HG02840 (cell line): ENCODE measurements at regions not wholly inside any gene's neighbourhood (a gene's known extent, or its start where the extent isn't known, plus 50 kb on each side); places are given as distances from the start of the nearest gene placed in this dataset.

Source experiments
- ATAC-seq: cut with Tn5 transposase; IDR thresholded peaks from one replicate; pipeline ENCODE4 v1.9.1; 2021; ENCODE audit warnings: mild to moderate bottlenecking, moderate library complexity, moderate number of reproducible peaks; ENCODE audit not compliant: unreplicated experiment, low FRiP score

GRCh38 chr13:58032676-58033460 lies 401.3 kb downstream of the PCDH17 start:
- ATAC-seq, result no peak

DNA sequence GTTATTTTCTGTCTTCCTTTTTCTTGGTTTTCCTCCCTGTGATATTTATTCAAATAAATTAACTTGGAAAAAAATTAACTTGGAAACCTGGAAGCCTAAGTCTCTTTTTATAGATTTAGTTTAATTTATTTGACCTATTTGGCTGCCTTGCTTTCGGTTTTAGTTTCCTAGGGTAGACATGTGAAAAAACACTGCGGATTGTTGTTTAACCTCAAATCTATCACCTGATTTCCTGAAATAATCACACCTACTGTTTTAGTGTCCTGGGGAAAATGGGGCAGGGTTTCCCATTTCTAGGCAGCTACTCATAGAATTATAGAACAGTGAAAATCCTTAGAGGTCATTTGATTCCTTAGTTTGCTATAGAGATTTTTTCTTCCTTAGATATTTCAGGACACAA lies 412.4 kb downstream of the PCDH17 start:
- no peak for ATAC-seq

DNA sequence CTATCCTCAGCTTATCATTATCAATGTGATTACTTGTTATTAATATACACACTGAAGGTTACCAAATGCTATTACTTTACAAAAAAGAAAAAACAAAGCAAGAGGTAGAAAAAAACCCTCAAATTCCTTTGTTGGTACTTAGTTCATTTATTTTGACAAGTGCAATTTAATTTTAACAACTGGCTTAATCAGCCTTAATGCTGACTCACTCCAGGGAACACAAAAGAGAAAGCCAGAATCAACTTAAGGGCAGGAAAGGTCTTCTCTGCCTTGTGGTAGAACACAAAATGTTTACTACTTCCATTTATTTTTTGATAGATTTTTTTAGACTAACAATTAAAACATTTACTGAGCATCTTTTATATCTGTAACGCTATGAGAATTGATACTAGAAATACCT lies 417.1 kb downstream of the PCDH17 start:
- ATAC-seq, result no peak

DNA sequence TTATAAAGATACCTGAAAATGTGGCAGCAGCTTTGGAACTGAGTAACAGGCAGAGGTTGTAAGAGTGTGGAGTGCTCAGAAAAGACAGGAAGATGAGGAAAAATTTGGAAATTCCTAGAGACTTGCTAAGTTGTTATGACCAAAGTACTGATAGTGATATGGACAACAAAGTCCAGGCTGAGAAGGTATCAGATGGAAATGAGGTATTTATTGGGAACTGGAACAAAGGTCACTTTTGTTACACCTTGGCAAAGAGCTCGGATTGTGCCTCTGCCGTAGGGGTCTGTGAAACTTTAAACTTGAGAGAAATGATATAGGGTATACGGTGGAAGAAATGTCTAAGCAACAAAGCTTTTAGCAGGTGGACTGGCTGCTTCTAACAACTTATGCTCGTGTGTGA lies 419.9 kb downstream of the PCDH17 start:
- ATAC-seq, result no peak

DNA sequence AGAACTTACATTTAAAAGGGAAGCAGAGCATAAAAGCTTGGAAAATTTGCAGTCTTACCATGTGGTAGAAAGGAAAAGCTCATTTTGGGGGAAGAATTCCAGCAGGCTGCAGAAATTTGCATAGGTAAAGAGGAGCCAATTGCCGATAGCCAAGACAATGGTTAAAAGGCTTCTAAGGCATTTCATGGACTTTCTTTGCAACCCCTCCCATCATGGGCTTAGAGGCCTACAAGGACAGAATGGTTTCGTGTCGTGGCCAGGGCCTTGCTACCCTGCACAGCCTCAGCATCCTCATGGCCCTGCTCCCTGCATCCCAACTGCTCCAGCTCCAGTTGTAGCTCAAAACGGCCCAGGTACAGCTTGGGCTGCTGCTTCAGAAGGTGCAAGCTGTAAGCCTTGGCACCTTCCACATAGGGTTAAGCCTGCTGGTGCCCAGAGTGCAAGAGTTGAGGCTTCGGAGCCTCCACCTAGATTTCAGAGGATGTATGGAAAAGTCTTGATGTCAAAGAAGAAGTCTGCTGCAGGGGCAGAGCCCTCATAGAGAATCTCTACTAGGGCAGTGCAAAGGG lies 420.3 kb downstream of the PCDH17 start:
- no peak for ATAC-seq

GRCh38 chr13:58056426-58056825 lies 424.9 kb downstream of the PCDH17 start:
- ATAC-seq, result no peak

DNA sequence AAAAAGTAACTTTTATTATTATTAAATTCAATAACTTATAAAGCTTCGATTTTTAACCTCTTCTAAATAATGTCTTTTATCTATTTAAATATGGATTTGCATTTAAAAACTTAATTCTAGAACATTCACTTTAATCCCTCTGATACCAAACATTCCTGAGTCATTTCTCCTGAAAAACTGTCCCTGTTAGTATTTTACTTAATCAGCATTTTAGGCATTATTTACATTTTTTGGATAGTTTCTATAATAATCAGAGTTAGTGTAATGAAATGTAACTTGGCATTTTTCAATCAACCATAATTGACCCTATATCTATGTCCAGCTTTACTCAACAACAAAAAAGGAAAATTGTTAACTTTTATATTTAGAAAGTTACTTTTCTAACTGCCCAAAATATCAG lies 428.1 kb downstream of the PCDH17 start:
- ATAC-seq, result no peak

DNA sequence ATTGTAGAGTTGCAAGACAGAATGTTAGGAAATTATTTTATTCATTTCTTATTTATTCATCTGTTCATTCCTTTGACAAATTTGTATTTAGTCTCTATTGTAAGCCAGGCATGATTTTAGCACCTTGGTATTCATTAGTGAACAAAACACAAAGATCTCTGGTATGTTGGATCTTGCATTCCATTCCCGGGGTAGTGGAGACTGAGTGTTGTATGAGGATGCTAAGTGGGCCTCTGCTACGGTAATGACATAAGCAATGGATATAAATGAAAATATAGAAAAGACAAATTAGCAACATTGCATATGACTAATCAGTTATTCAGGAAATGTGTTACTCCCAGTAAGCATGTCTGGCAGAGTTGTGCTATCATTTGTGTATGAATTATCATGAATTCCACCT lies 449.3 kb downstream of the PCDH17 start:
- no peak for ATAC-seq

GRCh38 chr13:58081301-58081820 lies 449.8 kb downstream of the PCDH17 start:
- no peak for ATAC-seq

GRCh38 chr13:58083064-58083463 lies 451.5 kb downstream of the PCDH17 start:
- ATAC-seq, result no peak

DNA sequence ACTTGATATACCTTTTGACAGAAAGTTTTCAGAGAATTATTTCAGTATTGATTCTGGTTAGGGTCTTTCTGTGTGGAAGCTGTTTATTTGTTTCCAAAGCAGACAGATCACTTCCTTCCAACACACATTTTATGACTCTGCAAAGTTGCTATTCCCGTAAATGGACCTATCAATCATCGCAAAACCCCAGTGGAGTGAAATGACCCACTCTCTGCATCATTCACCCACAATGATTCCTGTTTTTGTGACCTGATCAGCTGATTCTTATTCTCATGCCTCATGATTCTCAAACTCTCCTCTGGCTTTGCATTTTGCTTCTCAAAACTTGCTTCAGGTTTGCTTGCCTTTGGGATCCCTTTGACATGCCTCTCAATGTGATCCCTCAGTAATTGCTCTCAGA lies 453.7 kb downstream of the PCDH17 start:
- no peak for ATAC-seq

GRCh38 chr13:58085819-58086218 lies 454.3 kb downstream of the PCDH17 start:
- no peak for ATAC-seq

DNA sequence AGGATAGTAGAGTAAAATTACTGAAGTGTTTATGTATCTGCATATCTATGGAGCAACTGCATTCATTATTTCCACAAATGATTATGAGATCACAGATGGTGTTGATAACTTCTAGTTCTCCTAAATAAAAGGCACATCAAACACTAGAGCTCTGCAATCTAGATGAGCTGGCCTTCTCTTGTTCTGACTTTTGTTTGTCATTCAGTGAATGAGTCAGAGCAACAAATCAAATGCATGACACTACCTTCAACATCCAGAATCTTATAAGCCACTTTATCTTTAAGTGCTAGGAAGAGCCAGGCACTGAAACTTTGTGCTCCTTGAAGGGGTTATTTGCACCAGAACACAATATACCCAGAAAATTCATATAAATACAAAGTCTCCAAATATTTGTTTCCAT lies 456.0 kb downstream of the PCDH17 start:
- no peak for ATAC-seq

- ATAC-seq, result no peak
Measured at GRCh38 chr13:58093394-58093793, 461.9 kb downstream of the PCDH17 start.

DNA sequence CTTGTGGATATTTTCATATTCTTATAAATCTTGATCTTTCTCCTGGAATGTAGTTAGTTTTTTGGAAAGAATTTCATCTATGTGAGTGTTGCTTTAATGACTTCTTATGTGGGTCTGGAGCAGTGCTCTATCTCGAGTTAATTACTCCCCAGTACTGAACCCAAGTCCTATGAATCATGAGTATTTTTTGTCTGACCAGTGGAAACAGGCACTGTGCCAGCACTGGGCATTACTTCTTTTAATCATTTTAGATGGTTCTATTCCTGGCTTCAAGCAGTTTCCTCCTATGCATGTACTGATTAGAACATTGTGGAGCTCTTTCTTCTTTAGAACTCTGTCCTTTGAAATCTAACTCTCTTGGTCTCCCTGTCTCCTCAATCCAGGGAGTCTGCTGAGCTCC lies 466.3 kb downstream of the PCDH17 start:
- ATAC-seq, result no peak

DNA sequence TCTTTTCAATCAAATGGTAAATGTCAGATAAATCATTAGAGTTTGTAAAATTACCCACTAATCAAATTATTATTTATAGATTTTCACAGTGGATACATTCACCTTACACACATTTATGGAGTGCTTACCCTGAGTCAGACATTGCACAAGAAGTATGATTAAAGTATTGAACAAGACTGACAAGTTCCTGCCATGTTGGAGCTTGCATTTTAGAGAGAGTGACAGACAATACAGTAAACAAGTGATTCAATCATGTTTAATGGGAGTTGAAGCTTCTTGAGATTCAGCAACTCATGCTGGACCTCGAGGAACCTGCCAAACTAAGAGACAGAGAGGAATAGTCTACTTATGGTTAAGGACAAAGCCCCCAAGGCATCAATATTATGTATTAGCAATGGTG lies 487.8 kb downstream of the PCDH17 start:
- no peak for ATAC-seq

DNA sequence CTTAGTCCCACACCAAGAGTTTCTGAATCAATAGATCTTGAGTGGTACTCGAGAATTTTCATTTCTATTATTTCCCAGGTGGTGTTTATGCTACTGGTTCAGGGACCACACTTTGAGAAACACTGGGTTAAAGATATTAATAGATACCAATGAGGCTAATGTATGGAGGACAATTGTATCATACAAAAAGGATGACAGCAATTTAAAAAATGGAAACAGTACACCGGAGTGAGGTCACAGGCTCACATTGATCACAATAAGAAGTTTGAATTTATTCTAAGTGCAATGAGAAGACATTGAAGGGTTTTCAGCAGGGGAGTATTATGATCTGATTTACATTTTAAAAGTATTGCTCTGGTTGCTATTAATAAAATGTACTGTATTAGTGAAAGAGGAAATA lies 488.3 kb downstream of the PCDH17 start:
- ATAC-seq, result no peak

- no peak for ATAC-seq
Measured at GRCh38 chr13:58126496-58126895, 495.0 kb downstream of the PCDH17 start.

GRCh38 chr13:58134012-58134411 lies 502.5 kb downstream of the PCDH17 start:
- no peak for ATAC-seq

DNA sequence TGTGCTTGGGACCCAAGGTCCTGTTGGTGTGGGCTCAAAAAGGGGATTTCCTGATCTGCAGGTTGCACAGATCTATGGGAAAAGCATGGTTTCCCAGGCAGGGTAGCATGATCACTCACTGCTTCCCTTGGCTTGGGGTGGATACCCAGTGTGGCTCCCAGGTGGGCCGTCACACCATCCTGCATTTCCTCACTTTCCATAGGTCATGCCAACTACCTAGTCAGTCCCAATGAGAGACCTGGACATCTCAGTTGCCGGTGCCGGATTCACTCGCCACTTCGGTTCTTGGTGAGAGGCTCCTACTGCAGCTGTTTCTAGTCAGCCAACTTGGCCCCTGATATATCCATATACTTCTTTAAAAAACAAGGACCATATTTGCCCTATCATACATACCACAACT lies 503.0 kb downstream of the PCDH17 start:
- no peak for ATAC-seq

DNA sequence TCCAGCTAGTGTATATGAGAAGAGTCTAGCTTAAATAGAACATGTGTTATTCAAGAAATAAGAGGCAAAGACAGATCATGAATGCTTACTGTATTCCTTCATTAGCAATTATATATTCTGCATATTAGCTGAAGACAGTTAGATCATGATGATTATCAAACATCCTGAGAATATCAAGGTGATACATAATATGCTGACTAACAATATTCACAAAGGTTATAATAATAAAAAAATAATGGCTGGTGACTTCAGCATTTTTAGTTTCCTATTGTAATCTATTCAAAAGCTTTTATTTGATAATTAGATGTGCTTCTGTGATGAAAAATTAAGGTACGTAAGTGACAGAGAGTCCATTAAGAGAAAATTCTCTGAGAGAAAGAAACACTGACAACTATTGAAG lies 511.4 kb downstream of the PCDH17 start:
- ATAC-seq, result no peak

DNA sequence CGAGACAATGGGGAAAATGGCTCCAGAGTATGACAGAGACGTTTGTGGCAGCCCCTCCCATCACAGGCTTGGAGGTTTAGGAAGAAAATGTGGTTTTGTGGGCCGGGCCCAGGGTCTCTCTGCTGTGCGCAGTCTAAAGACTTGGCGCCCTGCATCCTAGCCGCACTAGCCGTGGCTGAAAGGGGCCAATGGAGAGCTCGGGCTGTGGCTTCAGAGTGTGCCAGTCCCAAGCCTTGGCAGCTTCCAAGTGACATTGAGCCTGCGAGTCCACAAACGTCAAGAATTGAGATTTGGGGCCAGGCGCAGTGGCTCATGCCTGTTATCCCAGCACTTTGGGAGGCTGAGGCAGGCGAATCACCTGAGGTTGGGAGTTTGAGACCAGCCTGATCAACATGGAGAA lies 513.1 kb downstream of the PCDH17 start:
- ATAC-seq, result no peak
